ENCODE measurements at regions not wholly inside any gene's neighbourhood (a gene's known extent, or its start where the extent isn't known, plus 50 kb on each side); places are given as distances from the start of the nearest gene placed in this dataset.
A peak's percentile ranks its signal among the peaks of the same experiment; 100 is the strongest.
"Not testable (repeated sequence)": the region's sequence is repeated elsewhere in the genome, so short reads cannot be mapped to it uniquely, and the experiment has no call there.

DNA sequence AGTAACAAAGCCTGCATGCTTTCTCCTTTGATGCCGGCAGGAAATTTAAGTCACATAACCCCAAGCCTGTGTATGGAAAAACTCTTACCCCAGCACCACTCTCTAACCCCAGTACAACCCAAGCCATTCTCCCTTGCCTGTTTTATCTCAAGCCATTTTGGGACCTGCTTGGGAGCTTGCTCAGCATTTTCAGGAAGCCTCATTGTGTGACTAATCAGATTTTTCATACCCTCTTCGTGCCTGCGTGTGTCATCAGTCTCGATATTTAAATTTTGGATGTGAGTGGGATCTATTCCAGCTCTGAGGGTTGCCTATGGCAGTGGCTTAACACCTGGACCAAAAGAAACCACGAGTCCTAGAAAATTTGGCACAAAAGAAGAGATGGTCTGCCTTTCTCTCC lies 426.2 kb downstream of the SQOR start:
- no peak overlapping the region for H3K4me3 ChIP-seq
- no peak overlapping the region for H3K27ac ChIP-seq

GRCh38 chr15:46077220-46077619 lies 442.4 kb downstream of the SQOR start:
- no peak overlapping the region for H3K27ac ChIP-seq
- no peak overlapping the region for H3K4me3 ChIP-seq

- H3K4me3 ChIP-seq, result no peak overlapping the region
- H3K27ac ChIP-seq, result no peak overlapping the region
These were observed 444.2 kb downstream of the SQOR start for GRCh38 chr15:46079046-46079445.

DNA sequence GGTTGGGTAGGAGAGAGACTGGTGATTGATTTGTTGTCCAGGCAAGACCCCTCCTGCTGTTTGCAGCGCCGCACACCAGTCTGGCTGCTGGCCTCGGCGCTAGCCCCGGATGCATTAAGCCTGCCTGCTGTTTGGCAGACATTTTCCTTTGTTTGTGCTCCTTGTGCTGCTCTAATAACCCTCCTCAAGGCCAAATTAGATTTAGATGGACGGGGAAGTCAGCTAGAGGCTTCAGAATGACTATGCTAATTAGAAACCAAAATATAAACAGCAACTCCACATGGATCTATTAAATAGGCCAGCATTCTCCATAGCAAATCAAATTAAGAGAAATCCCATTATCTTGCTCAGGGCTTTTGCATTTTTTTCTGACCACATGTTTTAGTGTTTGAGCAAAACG lies 445.2 kb downstream of the SQOR start:
- H3K27ac ChIP-seq, result no peak overlapping the region

GRCh38 chr15:46088486-46089445 lies 453.9 kb downstream of the SQOR start:
- H3K4me3 ChIP-seq, result no peak overlapping the region
- peak overlapping the region in 1 of 21 experiments; percentile 35 for H3K27ac ChIP-seq

More for the DNA sequence above, 445.2 kb downstream of the SQOR start:
- H3K4me3 ChIP-seq, result no peak overlapping the region

GRCh38 chr15:46089467-46089935 lies 454.7 kb downstream of the SQOR start:
- no peak overlapping the region for H3K4me3 ChIP-seq
- peak overlapping the region in 1 of 21 experiments; percentile 35 for H3K27ac ChIP-seq

- no peak overlapping the region for H3K27ac ChIP-seq
- no peak overlapping the region for H3K4me3 ChIP-seq
These were observed 457.1 kb downstream of the SQOR start for GRCh38 chr15:46091860-46092450.

DNA sequence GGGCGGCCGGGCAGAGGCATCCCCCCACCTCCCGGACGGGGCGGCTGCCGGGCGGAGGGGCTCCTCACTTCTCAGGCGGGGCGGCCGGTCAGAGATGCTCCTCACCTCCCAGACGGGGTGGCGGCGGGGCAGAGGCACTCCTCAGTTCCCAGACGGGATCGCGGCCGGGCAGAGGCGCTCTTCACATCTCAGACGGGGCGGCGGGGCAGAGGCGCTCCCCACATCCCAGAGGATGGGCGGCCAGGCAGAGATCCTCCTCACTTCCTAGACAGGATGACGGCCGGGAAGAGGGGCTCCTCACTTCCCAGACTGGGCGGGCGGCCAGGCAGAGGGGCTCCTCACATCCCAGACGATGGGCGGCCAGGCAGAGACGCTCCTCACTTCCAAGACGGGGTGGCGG lies 463.2 kb downstream of the SQOR start:
- not testable (repeated sequence) for H3K4me3 ChIP-seq, H3K27ac ChIP-seq

- H3K4me3 ChIP-seq, result no peak overlapping the region
- no peak overlapping the region for H3K27ac ChIP-seq
These were observed 475.9 kb downstream of the SQOR start for GRCh38 chr15:46110755-46111154.

GRCh38 chr15:46111730-46112129 lies 476.9 kb downstream of the SQOR start:
- Histone ChIP-seq H3K27ac (no peak overlapping the region), H3K4me3 (no peak overlapping the region)

DNA sequence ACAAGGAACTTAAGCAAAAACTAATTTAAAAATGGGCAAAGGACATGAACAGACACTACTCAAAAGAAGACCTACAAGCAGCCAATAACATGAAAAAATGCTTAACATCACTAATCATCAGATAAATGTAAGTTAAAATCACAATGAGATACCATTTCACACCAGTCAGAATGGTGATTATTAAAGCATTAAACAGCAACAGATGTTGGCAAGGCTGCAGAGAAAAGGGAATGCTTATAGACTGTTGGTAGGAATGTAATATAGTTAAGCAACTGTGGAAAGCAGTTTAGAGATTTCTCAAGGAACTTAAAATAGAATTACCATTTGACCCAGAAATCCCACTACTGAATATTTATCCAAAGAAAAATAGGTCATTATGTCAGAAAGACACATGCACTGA lies 482.2 kb downstream of the SQOR start:
- H3K27ac ChIP-seq, result no peak overlapping the region
- no peak overlapping the region for H3K4me3 ChIP-seq

GRCh38 chr15:46120713-46121112 lies 485.9 kb downstream of the SQOR start:
- no peak overlapping the region for H3K4me3 ChIP-seq
- H3K27ac ChIP-seq, result no peak overlapping the region

GRCh38 chr15:46121441-46121840 lies 486.6 kb downstream of the SQOR start:
- no peak overlapping the region for H3K27ac ChIP-seq

GRCh38 chr15:46126581-46126980 lies 491.8 kb downstream of the SQOR start:
- no peak overlapping the region for H3K4me3 ChIP-seq

More at GRCh38 chr15:46121441-46121840, 486.6 kb downstream of the SQOR start:
- H3K4me3 ChIP-seq, result no peak overlapping the region

GRCh38 chr15:46127361-46127874 lies 492.6 kb downstream of the SQOR start:
- Histone ChIP-seq H3K27ac (no peak overlapping the region), H3K4me3 (no peak overlapping the region)

More at GRCh38 chr15:46126581-46126980, 491.8 kb downstream of the SQOR start:
- no peak overlapping the region for H3K27ac ChIP-seq

DNA sequence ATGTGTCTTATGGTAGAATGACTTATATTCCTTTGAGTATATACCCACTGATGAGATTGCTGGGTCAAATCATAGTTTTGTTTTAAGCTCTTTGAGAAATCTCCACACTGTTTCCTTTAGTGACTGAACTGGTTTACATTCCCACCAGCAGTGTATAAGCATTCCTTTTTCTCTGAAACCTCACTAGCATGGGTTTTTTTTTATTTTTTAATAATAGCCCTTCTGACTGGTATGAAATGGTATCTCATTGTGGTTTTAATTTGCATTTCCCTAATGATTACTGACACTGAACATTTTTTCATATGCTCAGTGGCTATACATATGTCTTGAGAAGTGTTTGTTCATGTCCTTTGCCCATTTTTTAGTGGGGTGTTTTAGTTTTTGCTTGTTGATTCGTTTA lies 494.3 kb downstream of the SQOR start:
- no peak overlapping the region for H3K4me3 ChIP-seq
- H3K27ac ChIP-seq, result no peak overlapping the region

- Histone ChIP-seq H3K4me3 (no peak overlapping the region), H3K27ac (no peak overlapping the region)
These were observed 497.0 kb downstream of the SQOR start for GRCh38 chr15:46131876-46132275.

DNA sequence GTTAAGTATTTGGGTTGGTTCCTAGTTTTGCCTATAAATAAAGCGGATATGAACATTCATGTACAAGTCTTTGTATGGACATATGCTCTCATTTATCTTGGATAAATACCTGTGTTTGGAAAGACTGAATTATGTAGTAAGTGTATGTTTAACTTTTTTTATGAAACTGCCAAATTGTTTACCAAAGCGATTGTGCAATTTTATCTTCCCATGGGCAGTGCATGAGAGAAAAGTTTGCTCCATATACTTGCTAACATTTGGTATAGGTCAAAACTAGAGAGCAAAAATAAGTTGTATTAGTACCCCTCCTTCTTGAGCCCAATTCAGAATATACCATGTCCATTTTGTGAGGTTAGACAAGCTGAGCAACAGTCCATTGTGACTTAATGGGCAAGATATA lies 502.6 kb downstream of the SQOR start:
- no peak overlapping the region for H3K4me3 ChIP-seq
- no peak overlapping the region for H3K27ac ChIP-seq

GRCh38 chr15:46146002-46146401 lies 511.2 kb downstream of the SQOR start:
- Histone ChIP-seq H3K4me3 (no peak overlapping the region), H3K27ac (no peak overlapping the region)

GRCh38 chr15:46146915-46147314 lies 512.1 kb downstream of the SQOR start:
- Histone ChIP-seq H3K4me3 (no peak overlapping the region), H3K27ac (no peak overlapping the region)

DNA sequence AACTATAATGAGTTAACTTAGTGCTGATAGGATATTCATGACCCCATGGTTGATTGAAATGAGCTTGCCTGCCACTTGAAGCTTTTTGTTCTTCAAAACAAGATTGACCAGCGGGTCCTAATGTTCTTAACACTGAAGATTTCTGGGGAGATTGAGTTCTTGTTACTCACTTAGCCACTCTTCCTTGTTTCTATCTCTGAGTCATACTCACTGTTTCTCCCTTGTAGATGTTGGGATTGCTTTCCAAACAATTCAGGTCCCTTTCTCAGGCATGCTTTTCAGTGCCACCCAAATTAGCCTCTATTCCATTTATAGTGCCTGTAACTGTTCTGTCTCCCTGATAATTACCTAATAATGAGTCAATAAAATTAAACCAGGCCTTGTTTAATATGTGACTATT lies 517.0 kb downstream of the SQOR start:
- Histone ChIP-seq H3K27ac (no peak overlapping the region), H3K4me3 (no peak overlapping the region)
